AG04450 (cell line): ENCODE measurements at regions not wholly inside any gene's neighbourhood (a gene's known extent, or its start where the extent isn't known, plus 50 kb on each side); places are given as distances from the start of the nearest gene placed in this dataset.

Experiments
- CTCF ChIA-PET: fragments of 300-600, 350-600 bp; formaldehyde crosslinking; extraction: SDS; loops from one replicate; lab custom pipeline; 2022; ENCODE audit warnings: antibody characterized with exemption, inconsistent platforms; lab: Charles Lee
- POLR2A ChIA-PET: fragments of 350-600 bp; formaldehyde crosslinking; extraction: SDS; loops from one replicate; lab custom pipeline; 2021; ENCODE audit warnings: antibody characterized with exemption, inconsistent platforms; lab: Yijun Ruan, JAX
- DNase-seq: peaks from one replicate; pipeline ENCODE4 v3.0.0-alpha.2; 2011; ENCODE audit warnings: low read depth, low spot score
- H3K27ac ChIP-seq: one replicate; pipeline ENCODE4 v1.5.1; 2012; ENCODE audit warnings: low read depth, low read length, control low read depth
- H3K27me3 ChIP-seq: one replicate; pipeline ENCODE4 v1.6.0; 2012; ENCODE audit warnings: low read length; ENCODE audit not compliant: control insufficient read depth, insufficient read depth
- H3K4me3 ChIP-seq: 2 replicates; pipeline ENCODE4 v1.5.1; 2011; ENCODE audit warnings: mild to moderate bottlenecking, low read depth, low read length, control low read depth
- H3K9me3 ChIP-seq: 2 replicates; pipeline ENCODE4 v1.5.1; 2012; ENCODE audit warnings: low read length; ENCODE audit not compliant: control insufficient read depth, insufficient read depth
- TF ChIP-seq, protein P1 (sequence below): IDR thresholded peaks from 2 replicates; pipeline ENCODE4 v1.5.1; 2011; ENCODE audit warnings: low read depth, low read length, control low read depth, inconsistent platforms

DNA sequence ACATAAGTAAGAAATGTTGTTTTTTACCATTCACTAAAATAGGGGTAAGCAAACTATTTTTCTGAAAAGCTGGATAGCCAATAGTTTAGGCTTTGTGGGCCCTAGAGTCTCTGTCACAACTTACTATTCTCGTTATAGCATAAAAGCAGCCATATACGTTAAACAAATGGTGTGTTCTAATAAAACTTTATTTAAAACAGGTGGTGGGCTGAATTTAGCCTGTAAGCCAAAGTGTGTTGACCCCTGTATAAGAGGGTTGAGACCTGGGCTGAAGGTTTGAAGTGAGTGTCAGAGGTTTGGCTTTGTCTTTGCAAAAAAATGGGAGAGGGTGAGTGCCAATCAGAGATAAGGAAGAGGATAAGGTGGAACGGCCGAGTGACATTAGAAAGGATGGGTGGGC, 197.2 kb downstream of the RNF144B start:
- Histone ChIP-seq H3K9me3 (no peaks in the 10 kb centered on the region), H3K4me3 (no peak overlapping the region), H3K27ac (no peak overlapping the region), H3K27me3 (no peaks in the 10 kb centered on the region)
- no peak for DNase-seq
- ChIA-PET CTCF (interaction anchor here (1.1 to 1.2 kb wide), 2 partner anchors 11 to 12 kb away, joined by 3 read pairs; no protein-coding TSS in a partner anchor), POLR2A (no interaction called here)
- TF ChIP-seq, protein P1, sequence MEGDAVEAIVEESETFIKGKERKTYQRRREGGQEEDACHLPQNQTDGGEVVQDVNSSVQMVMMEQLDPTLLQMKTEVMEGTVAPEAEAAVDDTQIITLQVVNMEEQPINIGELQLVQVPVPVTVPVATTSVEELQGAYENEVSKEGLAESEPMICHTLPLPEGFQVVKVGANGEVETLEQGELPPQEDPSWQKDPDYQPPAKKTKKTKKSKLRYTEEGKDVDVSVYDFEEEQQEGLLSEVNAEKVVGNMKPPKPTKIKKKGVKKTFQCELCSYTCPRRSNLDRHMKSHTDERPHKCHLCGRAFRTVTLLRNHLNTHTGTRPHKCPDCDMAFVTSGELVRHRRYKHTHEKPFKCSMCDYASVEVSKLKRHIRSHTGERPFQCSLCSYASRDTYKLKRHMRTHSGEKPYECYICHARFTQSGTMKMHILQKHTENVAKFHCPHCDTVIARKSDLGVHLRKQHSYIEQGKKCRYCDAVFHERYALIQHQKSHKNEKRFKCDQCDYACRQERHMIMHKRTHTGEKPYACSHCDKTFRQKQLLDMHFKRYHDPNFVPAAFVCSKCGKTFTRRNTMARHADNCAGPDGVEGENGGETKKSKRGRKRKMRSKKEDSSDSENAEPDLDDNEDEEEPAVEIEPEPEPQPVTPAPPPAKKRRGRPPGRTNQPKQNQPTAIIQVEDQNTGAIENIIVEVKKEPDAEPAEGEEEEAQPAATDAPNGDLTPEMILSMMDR = no peak

DNA sequence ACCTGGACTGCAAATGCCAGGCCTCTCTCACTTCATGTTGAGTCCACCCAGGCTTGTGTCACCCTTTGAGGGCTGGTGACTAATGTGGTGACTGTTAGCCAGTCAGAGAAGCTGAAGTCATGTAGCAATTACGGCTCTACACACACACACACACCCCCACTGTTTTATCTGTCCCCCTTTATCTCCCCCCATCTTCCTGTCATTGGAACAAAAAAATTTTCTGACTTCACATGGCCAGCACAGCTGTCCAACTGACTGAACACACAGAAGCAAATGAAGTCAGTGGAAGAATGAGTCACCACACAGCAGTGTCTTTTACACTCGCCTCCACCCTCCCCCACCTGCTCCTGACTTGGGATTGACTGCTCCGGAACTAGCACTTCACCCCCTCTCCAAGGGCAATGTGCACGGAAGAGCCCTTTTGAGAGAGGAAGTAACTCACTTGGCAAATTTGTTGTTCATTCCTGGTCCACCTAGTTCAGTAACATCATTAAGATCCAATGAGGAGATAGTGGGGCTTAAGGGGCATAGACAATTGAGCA, 198.0 kb downstream of the RNF144B start:
- Histone ChIP-seq H3K27ac (no peak overlapping the region), H3K9me3 (no peaks in the 10 kb centered on the region), H3K4me3 (no peak overlapping the region), H3K27me3 (no peaks in the 10 kb centered on the region)
- DNase-seq = no peak
- TF ChIP-seq, protein P1 = no peak
- POLR2A ChIA-PET = no interaction called here
- CTCF ChIA-PET = interaction anchor here (1.2 kb wide), 1 partner anchor 11 kb away, joined by 3 read pairs; no protein-coding TSS in a partner anchor

DNA sequence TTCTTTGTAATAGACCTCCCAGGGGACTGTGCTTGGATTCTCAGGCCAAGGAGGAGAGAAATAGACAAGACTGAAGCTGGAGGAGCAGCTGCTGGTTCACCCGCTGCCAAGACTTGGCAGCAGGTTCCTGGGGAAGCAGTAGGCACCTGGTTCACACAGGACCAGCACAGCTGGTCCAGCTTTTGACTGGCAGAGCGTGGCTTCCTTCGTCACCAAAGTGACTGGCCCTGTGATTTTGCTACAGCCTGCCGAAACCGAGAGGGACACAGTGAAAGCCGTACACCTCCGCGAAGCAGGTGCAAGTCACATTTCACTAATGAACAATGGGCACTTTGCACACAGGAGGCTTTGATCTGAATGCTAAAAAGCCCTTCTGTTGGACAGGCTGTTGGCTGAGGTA, 199.0 kb downstream of the RNF144B start:
- H3K27me3 ChIP-seq = no peaks in the 10 kb centered on the region
- no peak for DNase-seq
- CTCF ChIA-PET = no interaction called here
- no peaks in the 10 kb centered on the region for H3K9me3 ChIP-seq
- TF ChIP-seq, protein P1 = no peak
- no peak overlapping the region for H3K27ac ChIP-seq
- H3K4me3 ChIP-seq = no peak overlapping the region
- POLR2A ChIA-PET = no interaction called here

DNA sequence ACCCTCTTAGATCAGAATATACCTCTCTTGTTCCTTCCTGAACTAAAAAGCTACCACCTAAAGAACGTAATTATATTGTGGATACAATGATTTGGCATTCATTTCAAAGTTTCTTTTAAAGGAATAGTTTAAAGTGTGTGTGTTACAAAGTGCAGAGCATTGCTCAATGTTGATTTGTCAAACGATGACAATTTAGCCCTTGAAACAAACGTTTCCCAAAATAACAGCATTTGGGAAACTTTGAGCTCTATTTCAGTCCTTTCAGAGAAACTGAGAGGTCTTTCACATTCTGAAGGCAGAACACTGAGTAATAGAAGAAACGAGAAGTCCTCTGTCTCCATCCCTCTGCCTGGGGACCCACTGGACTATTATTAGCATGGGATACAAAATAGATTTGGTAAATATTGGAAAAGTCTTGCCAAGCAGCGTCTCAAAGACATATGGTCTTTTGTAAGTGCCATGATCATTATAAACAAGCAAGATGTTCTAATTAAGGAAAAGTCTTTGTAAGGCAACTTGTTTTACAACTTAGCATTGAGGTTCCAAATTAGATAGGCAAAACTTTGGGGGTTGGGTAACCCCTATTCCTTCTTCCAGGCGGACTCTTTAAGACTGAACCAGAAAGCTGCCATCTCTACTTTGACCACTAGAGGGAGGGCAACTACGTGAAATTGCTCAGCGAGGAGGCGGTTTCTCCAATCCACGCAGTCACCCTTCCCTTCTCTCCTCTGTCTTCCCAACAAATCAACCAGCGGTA, 208.8 kb downstream of the RNF144B start:
- no peaks in the 10 kb centered on the region for H3K27me3 ChIP-seq
- H3K27ac ChIP-seq = no peak overlapping the region
- TF ChIP-seq, protein P1 = peak; percentile 99
- CTCF ChIA-PET = interaction anchor here (0.6 to 2.6 kb wide), 22 partner anchors 10 to 1463 kb away, joined by 3 to 21 read pairs (median 4); no protein-coding TSS in a partner anchor
- POLR2A ChIA-PET = no interaction called here
- no peaks in the 10 kb centered on the region for H3K9me3 ChIP-seq
- H3K4me3 ChIP-seq = no peak overlapping the region
- peak; percentile 36 for DNase-seq

DNA sequence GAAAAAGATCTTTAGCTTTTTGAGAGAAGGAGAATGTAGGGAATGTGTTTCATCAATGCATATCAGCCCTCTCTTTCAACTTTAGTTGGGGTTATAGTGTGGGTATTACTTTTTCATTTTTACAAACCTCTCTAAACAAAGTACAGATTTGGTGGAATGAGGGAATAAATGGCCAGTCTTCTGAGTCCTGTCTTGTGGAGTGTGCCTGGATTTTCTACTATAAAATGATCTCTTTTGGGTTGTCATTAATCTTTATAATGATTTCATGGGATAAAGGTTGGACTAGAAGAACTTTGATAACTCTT, 209.3 kb downstream of the RNF144B start:
- POLR2A ChIA-PET = no interaction called here
- CTCF ChIA-PET = interaction anchor here (0.6 to 2.6 kb wide), 16 partner anchors 10 to 1463 kb away, joined by 3 to 21 read pairs (median 4); no protein-coding TSS in a partner anchor
- peaks cover under 1% of the 10 kb centered on the region for H3K27me3 ChIP-seq
- H3K27ac ChIP-seq = no peak overlapping the region
- DNase-seq = no peak
- H3K9me3 ChIP-seq = no peaks in the 10 kb centered on the region
- TF ChIP-seq, protein P1 = no peak
- H3K4me3 ChIP-seq = no peak overlapping the region
